Endothelial cell of umbilical vein (primary cell): ENCODE measurements at regions not wholly inside any gene's neighbourhood (a gene's known extent, or its start where the extent isn't known, plus 50 kb on each side); places are given as distances from the start of the nearest gene placed in this dataset.
A peak's percentile ranks its signal among the peaks of the same experiment; 100 is the strongest.

Experiments
- BruUV-seq: library from RNA; stranded (reverse); fragments of 400-500 nt; replicated peaks from 2 replicates; lab custom pipeline; 2021; lab: Mats Ljungman, UMichigan
- CTCF ChIA-PET: fragments of 300-600, 350-600 bp; sonication (Branson Sonifier 250); formaldehyde crosslinking; loops from one replicate; lab custom pipeline; 2021; ENCODE audit warnings: antibody characterized with exemption, inconsistent platforms; lab: Charles Lee
- POLR2A ChIA-PET: fragments of 300-600, 350-600 bp; sonication (Branson Sonifier 250); formaldehyde crosslinking; loops from one replicate; lab custom pipeline; 2021; ENCODE audit warnings: antibody characterized with exemption, inconsistent platforms; lab: Charles Lee
- DNase-seq: peaks from one replicate; pipeline ENCODE4 v3.0.0-alpha.2; 2011; ENCODE audit warnings: low read depth, low spot score
- FAIRE-seq: peaks from 2 replicates; lab custom pipeline; 2011; peaks lifted over from hg19 to GRCh38; lab: Jason Lieb, UNC
- H2AFZ ChIP-seq: 2 replicates; pipeline ENCODE4 v1.6.0; 2012; ENCODE audit warnings: low read depth, low read length, control low read depth, inconsistent platforms
- H3K27ac ChIP-seq: 2 replicates; pipeline ENCODE4 v1.5.1; 2011; ENCODE audit warnings: low read depth, mild to moderate bottlenecking, control low read depth, low read length, moderate library complexity; ENCODE audit not compliant: insufficient read depth
- H3K27me3 ChIP-seq, 2 experiments: 2 replicates each; pipeline versions ENCODE4 v1.6.0 to v1.6.1; 2011; ENCODE audit warnings: low read length in 2 of 2, mixed read lengths in 1 of 2; ENCODE audit not compliant: control insufficient read depth in 2 of 2, insufficient read depth in 2 of 2
- H3K36me3 ChIP-seq, 2 experiments: 2 replicates in 1 of 2; 3 replicates in 1 of 2; pipeline ENCODE4 v1.5.1; 2011; ENCODE audit warnings: low read length in 2 of 2, mild to moderate bottlenecking in 1 of 2, moderate library complexity in 1 of 2; ENCODE audit not compliant: control insufficient read depth in 2 of 2, insufficient read depth in 2 of 2; ENCODE audit errors: extremely low read depth in 1 of 2
- H3K4me1 ChIP-seq: 3 replicates; pipeline ENCODE4 v1.5.1; 2011; ENCODE audit warnings: mild to moderate bottlenecking, low read length; ENCODE audit not compliant: control insufficient read depth, insufficient read depth; ENCODE audit errors: extremely low read depth
- H3K4me2 ChIP-seq: 2 replicates; pipeline ENCODE4 v1.6.1; 2011; ENCODE audit warnings: low read length, control low read depth, mixed read lengths; ENCODE audit not compliant: insufficient read depth
- H3K4me3 ChIP-seq, 3 experiments: fragments of 200-600 bp in 1 of 3; sonication (generic), shearing (Covaris generic) in 1 of 3; replicated peaks in 1 of 3; 2 replicates each; pipeline ENCODE4 v1.5.1; 2011 to 2016; ENCODE audit warnings: control low read depth in 3 of 3, low read length in 3 of 3, mild to moderate bottlenecking in 2 of 3, inconsistent platforms in 1 of 3, low read depth in 1 of 3, moderate library complexity in 1 of 3; ENCODE audit not compliant: insufficient read depth in 1 of 3
- H3K79me2 ChIP-seq: 2 replicates; pipeline ENCODE4 v1.6.0; 2012; ENCODE audit warnings: low read length, inconsistent platforms; ENCODE audit not compliant: control insufficient read depth, insufficient read depth
- H3K9ac ChIP-seq: replicated peaks from 2 replicates; pipeline ENCODE3; 2011; ENCODE audit warnings: low read length, control low read depth; ENCODE audit not compliant: insufficient read depth; ENCODE audit errors: extremely low read depth
- H3K9me1 ChIP-seq: replicated peaks from 3 replicates; pipeline ENCODE4 v1.6.0; 2011; ENCODE audit warnings: mild to moderate bottlenecking, low read length; ENCODE audit not compliant: control insufficient read depth, insufficient read depth; ENCODE audit errors: extremely low read depth
- H3K9me3 ChIP-seq: replicated peaks from 2 replicates; pipeline ENCODE4 v1.5.1; 2012; ENCODE audit warnings: low read length, inconsistent platforms; ENCODE audit not compliant: control insufficient read depth, insufficient read depth
- H4K20me1 ChIP-seq: replicated peaks from 2 replicates; pipeline ENCODE3; 2011; ENCODE audit warnings: mild to moderate bottlenecking, low read length; ENCODE audit not compliant: control insufficient read depth, insufficient read depth; ENCODE audit errors: extremely low read depth
- CTCF ChIP-seq, 2 donors: IDR thresholded peaks; 1 replicate in 1 of 2; 2 replicates in 1 of 2; pipeline ENCODE4 v1.5.1; 2011; ENCODE audit warnings: low read length in 2 of 2, mild to moderate bottlenecking in 2 of 2, moderate library complexity in 2 of 2, control low read depth in 1 of 2, inconsistent platforms in 1 of 2, low read depth in 1 of 2; ENCODE audit not compliant: insufficient read depth in 1 of 2; ENCODE audit errors: extremely low read depth in 1 of 2
- EZH2 ChIP-seq: IDR thresholded peaks from 2 replicates; pipeline ENCODE4 v1.6.1; 2012; ENCODE audit warnings: borderline replicate concordance, low read depth, mild to moderate bottlenecking, moderate library complexity, low read length, inconsistent platforms; ENCODE audit not compliant: severe bottlenecking
- GATA2 ChIP-seq: IDR thresholded peaks from 2 replicates; pipeline ENCODE4 v1.7.0; 2011; ENCODE audit warnings: low read depth, mild to moderate bottlenecking, moderate library complexity, mixed read lengths, low read length; ENCODE audit not compliant: insufficient read length, insufficient read depth
- JUN ChIP-seq: IDR thresholded peaks from 2 replicates; pipeline ENCODE4 v1.6.1; 2011; ENCODE audit warnings: borderline replicate concordance, low read depth; ENCODE audit not compliant: insufficient read length, insufficient read depth
- MYC ChIP-seq: IDR thresholded peaks from one replicate; pipeline ENCODE4 v1.6.1; 2011; ENCODE audit warnings: mild to moderate bottlenecking, low read depth, low read length
- POLR2A ChIP-seq: IDR thresholded peaks from 2 replicates; pipeline ENCODE4 v1.6.1; 2012; ENCODE audit warnings: low read depth, mild to moderate bottlenecking, control low read depth, low read length
- POLR2AphosphoS5 ChIP-seq: IDR thresholded peaks from 2 replicates; pipeline ENCODE4 v1.6.1; 2012; ENCODE audit warnings: low read depth, mild to moderate bottlenecking, control low read depth, low read length, moderate library complexity; ENCODE audit not compliant: insufficient read depth
- dilution Hi-C: fragments of 300-500 bp; cut with MboI; formaldehyde crosslinking; loops from one replicate; pipeline ENCODE4 v1.15.0; 2019; ENCODE audit warnings: low sequenced_read_pairs; ENCODE audit not compliant: extremely low pct_ligation_motif_present
- intact Hi-C: fragments of 100-400 bp; cut with micrococcal nuclease; formaldehyde crosslinking; loops from one replicate; pipeline ENCODE4 v1.10.0; 2022

- dilution Hi-C loops, result no loop called here
- TF ChIP-seq EZH2 (no peak), GATA2 (no peak), CTCF (IDR thresholded peaks at IDR 0.05; ENCODE audit: extremely low read depth in 1 of 2, insufficient read depth in 1 of 2, low read depth in 1 of 2, low read length in 2 of 2) (peak; percentile 64 to 73), POLR2AphosphoS5 (no peak), MYC (no peak), JUN (no peak), POLR2A (no peak)
- peak overlapping the region; percentile 34 for H2AFZ ChIP-seq
Measured at GRCh38 chr16:72400257-72401083, 228.5 kb upstream of the PMFBP1 start.

More at GRCh38 chr16:72400257-72401083, 228.5 kb upstream of the PMFBP1 start:
- Histone ChIP-seq H3K4me2 (no peak overlapping the region), H3K36me3 (no peaks in the 10 kb centered on the region), H3K4me3 (no peak overlapping the region), H3K4me1 (no peaks in the 10 kb centered on the region), H3K9me3 (no peaks in the 10 kb centered on the region), H4K20me1 (no peaks in the 10 kb centered on the region), H3K79me2 (no peaks in the 10 kb centered on the region), H3K27me3 (no peaks in the 10 kb centered on the region), H3K9me1 (no peaks in the 10 kb centered on the region), H3K27ac (no peak overlapping the region), H3K9ac (no peak overlapping the region)
- POLR2A ChIA-PET, result no interaction called here
- intact Hi-C loops, result loop anchor here (1.0 to 5.0 kb wide), 4 partner anchors 67 to 1557 kb away; no protein-coding TSS in a partner anchor
- DNase-seq, result peak; percentile 76
- CTCF ChIA-PET, result interaction anchor here (0.6 to 2.5 kb wide), 67 partner anchors 9 to 1875 kb away, joined by 3 to 27 read pairs (median 4); no protein-coding TSS in a partner anchor
- peak; percentile 70 for FAIRE-seq
- no TSS peak for BruUV-seq
